SK-N-SH (cell line): ENCODE measurements at regions not wholly inside any gene's neighbourhood (a gene's known extent, or its start where the extent isn't known, plus 50 kb on each side); places are given as distances from the start of the nearest gene placed in this dataset.

Source experiments
- CTCF ChIA-PET: fragments of 300-600, 350-600 bp; formaldehyde crosslinking; extraction: SDS; loops from one replicate; lab custom pipeline; 2021; lab: Yijun Ruan, JAX
- POLR2A ChIA-PET: fragments of 350-600 bp; sonication (Branson Sonifier 250); formaldehyde crosslinking; extraction: SDS; loops from one replicate; lab custom pipeline; 2020; ENCODE audit warnings: antibody characterized with exemption, inconsistent platforms; lab: Yijun Ruan, JAX
- DNase-seq: peaks from one replicate; pipeline ENCODE4 v3.0.0; 2012
- H2AFZ ChIP-seq: fragments of 200-600 bp; sonication (generic); 2 replicates; pipeline ENCODE4 v1.8.1; 2016; ENCODE audit warnings: antibody characterized with exemption, mild to moderate bottlenecking, low read depth
- H3F3A ChIP-seq: fragments of 200-600 bp; sonication (generic); replicated peaks from 2 replicates; pipeline ENCODE3; 2016; ENCODE audit warnings: antibody characterized with exemption, mild to moderate bottlenecking; ENCODE audit not compliant: insufficient read depth
- H3K27ac ChIP-seq, 2 experiments: fragments of 200-500 bp in 1 of 2; fragments of 200-600 bp in 1 of 2; sonication (Bioruptor generic) in 1 of 2; sonication (generic), shearing (Covaris generic) in 1 of 2; 2 replicates each; pipeline versions ENCODE4 v1.5.1 to v1.6.1; 2014 to 2016; ENCODE audit warnings: low read depth in 2 of 2, inconsistent platforms in 1 of 2, low read length in 1 of 2, mild to moderate bottlenecking in 1 of 2, mixed read lengths in 1 of 2
- H3K27me3 ChIP-seq: fragments of 200-600 bp; sonication (generic), shearing (Covaris generic); 2 replicates; pipeline ENCODE4 v1.6.1; 2016; ENCODE audit warnings: mixed run types; ENCODE audit not compliant: insufficient read depth
- H3K36me3 ChIP-seq, 2 experiments: fragments of 200-500 bp in 1 of 2; fragments of 200-600 bp in 1 of 2; sonication (Bioruptor generic) in 1 of 2; sonication (generic) in 1 of 2; replicated peaks in 1 of 2; 2 replicates each; pipeline versions ENCODE3 to v1.5.1; 2014 to 2016; ENCODE audit warnings: low read length in 1 of 2, mild to moderate bottlenecking in 1 of 2; ENCODE audit not compliant: insufficient read depth in 2 of 2, control insufficient read depth in 1 of 2
- H3K4me1 ChIP-seq, 2 experiments: fragments of 200-500 bp in 1 of 2; fragments of 200-600 bp in 1 of 2; sonication (Bioruptor generic) in 1 of 2; sonication (generic), shearing (Covaris generic) in 1 of 2; 2 replicates each; pipeline versions ENCODE4 v1.5.1 to v1.6.1; 2014 to 2016; ENCODE audit warnings: low read depth in 1 of 2, low read length in 1 of 2, mixed run types in 1 of 2; ENCODE audit not compliant: insufficient read depth in 2 of 2, control insufficient read depth in 1 of 2
- H3K4me2 ChIP-seq: fragments of 200-600 bp; sonication (generic), shearing (Covaris generic); 2 replicates; pipeline ENCODE4 v1.6.1; 2017; ENCODE audit warnings: mixed run types
- H3K4me3 ChIP-seq, 2 experiments: fragments of 200-500 bp in 1 of 2; fragments of 200-600 bp in 1 of 2; sonication (Bioruptor generic) in 1 of 2; sonication (generic), shearing (Covaris generic) in 1 of 2; 2 replicates each; pipeline versions ENCODE4 v1.5.1 to v1.8.1; 2014 to 2016; ENCODE audit warnings: low read depth in 2 of 2, inconsistent platforms in 1 of 2, low read length in 1 of 2, mild to moderate bottlenecking in 1 of 2, mixed read lengths in 1 of 2, moderate library complexity in 1 of 2
- H3K79me2 ChIP-seq: fragments of 200-600 bp; sonication (generic); 2 replicates; pipeline ENCODE4 v1.8.1; 2017; ENCODE audit warnings: mild to moderate bottlenecking; ENCODE audit not compliant: insufficient read depth
- H3K9ac ChIP-seq: fragments of 200-600 bp; sonication (generic); 2 replicates; pipeline ENCODE4 v1.6.1; 2017; ENCODE audit warnings: mixed run types
- H3K9me2 ChIP-seq: fragments of 200-600 bp; sonication (generic); 2 replicates; pipeline ENCODE4 v1.6.1; 2017; ENCODE audit warnings: mixed run types
- H3K9me3 ChIP-seq: fragments of 200-600 bp; sonication (generic); 2 replicates; pipeline ENCODE4 v1.6.1; 2017; ENCODE audit warnings: mixed run types, mild to moderate bottlenecking, moderate library complexity
- H4K20me1 ChIP-seq: fragments of 200-600 bp; sonication (generic); 2 replicates; pipeline ENCODE4 v1.6.1; 2017; ENCODE audit warnings: mild to moderate bottlenecking, mixed run types; ENCODE audit not compliant: insufficient read depth
- CHD2 ChIP-seq: fragments of 150-350 bp; IDR thresholded peaks from 2 replicates; pipeline ENCODE4 v1.6.1; 2018; ENCODE audit warnings: low read length; ENCODE audit not compliant: partially characterized antibody
- CTCF ChIP-seq: fragments of 200-600 bp; sonication (generic); IDR thresholded peaks from 2 replicates; pipeline ENCODE4 v1.6.1; 2017; ENCODE audit warnings: antibody characterized with exemption, mild to moderate bottlenecking, moderate library complexity
- ELF1 ChIP-seq: IDR thresholded peaks from 2 replicates; pipeline ENCODE4 v1.4.0; 2012
- GABPA ChIP-seq: IDR thresholded peaks from 2 replicates; pipeline ENCODE4 v1.4.0; 2012; ENCODE audit warnings: low read depth, mild to moderate bottlenecking
- MEF2A ChIP-seq: IDR thresholded peaks from 2 replicates; pipeline ENCODE4 v1.4.0; 2012; ENCODE audit warnings: low read depth, borderline replicate concordance
- NFIC ChIP-seq: IDR thresholded peaks from 2 replicates; pipeline ENCODE4 v1.4.0; 2012; ENCODE audit warnings: borderline replicate concordance
- RAD21 ChIP-seq: IDR thresholded peaks from 2 replicates; pipeline ENCODE4 v1.6.1; 2012; ENCODE audit warnings: mild to moderate bottlenecking, low read length
- SIN3A ChIP-seq: IDR thresholded peaks from 2 replicates; pipeline ENCODE4 v1.6.1; 2012; ENCODE audit warnings: low read depth, mild to moderate bottlenecking, low read length, moderate library complexity, borderline replicate concordance
- SMC3 ChIP-seq: IDR thresholded peaks from 2 replicates; pipeline ENCODE4 v1.6.1; 2012; ENCODE audit warnings: low read depth, low read length, improper control_type of control experiment
- TAF1 ChIP-seq: IDR thresholded peaks from 2 replicates; pipeline ENCODE4 v1.6.1; 2012; ENCODE audit warnings: low read depth, mild to moderate bottlenecking, low read length, moderate library complexity, borderline replicate concordance
- WGBS: methylation state at CpG from one replicate; pipeline ENCODE4 v1.1.6; 2017; ENCODE audit warnings: low lambda C conversion rate; 5-methylcytosine and 5-hydroxymethylcytosine counted together
- TF ChIP-seq, protein P1 (sequence below): IDR thresholded peaks from 2 replicates; pipeline ENCODE4 v1.4.0; 2012; ENCODE audit warnings: low read depth, borderline replicate concordance
- TF ChIP-seq, protein P2 (sequence below): IDR thresholded peaks from 2 replicates; pipeline ENCODE4 v1.6.1; 2012; ENCODE audit warnings: mild to moderate bottlenecking, low read depth, low read length, moderate library complexity

GRCh38 chr16:6165330-6165979 lies 1067.9 kb upstream of the EEF2KMT start:
- Histone ChIP-seq H3K9me3 (no peaks in the 10 kb centered on the region), H3K36me3 (no peaks in the 10 kb centered on the region), H3K4me1 (no peaks in the 10 kb centered on the region), H3K9ac (no peak overlapping the region), H3K4me2 (no peak overlapping the region), H3K27me3 (no peaks in the 10 kb centered on the region), H3F3A (no peaks in the 10 kb centered on the region), H2AFZ (no peak overlapping the region), H3K79me2 (no peaks in the 10 kb centered on the region), H3K9me2 (no peaks in the 10 kb centered on the region), H3K4me3 (0 out of 4 replicates have a peak overlapping the region, but pooled peaks of 1 of the 2 experiments have one; percentile 9), H3K27ac (no peak overlapping the region), H4K20me1 (no peaks in the 10 kb centered on the region)
- WGBS, result 30% methylated on average over 11 of the region's 11 CpGs
- CTCF ChIA-PET, result interaction anchor here (0.6 to 2.0 kb wide), 37 partner anchors 11 to 664 kb away, joined by 3 to 18 read pairs (median 4); no protein-coding TSS in a partner anchor
- POLR2A ChIA-PET, result no interaction called here
- peak; percentile 15 for DNase-seq
- no peak for TF ChIP-seq NFIC
- no peak for TF ChIP-seq TAF1
- TF ChIP-seq, protein P1, sequence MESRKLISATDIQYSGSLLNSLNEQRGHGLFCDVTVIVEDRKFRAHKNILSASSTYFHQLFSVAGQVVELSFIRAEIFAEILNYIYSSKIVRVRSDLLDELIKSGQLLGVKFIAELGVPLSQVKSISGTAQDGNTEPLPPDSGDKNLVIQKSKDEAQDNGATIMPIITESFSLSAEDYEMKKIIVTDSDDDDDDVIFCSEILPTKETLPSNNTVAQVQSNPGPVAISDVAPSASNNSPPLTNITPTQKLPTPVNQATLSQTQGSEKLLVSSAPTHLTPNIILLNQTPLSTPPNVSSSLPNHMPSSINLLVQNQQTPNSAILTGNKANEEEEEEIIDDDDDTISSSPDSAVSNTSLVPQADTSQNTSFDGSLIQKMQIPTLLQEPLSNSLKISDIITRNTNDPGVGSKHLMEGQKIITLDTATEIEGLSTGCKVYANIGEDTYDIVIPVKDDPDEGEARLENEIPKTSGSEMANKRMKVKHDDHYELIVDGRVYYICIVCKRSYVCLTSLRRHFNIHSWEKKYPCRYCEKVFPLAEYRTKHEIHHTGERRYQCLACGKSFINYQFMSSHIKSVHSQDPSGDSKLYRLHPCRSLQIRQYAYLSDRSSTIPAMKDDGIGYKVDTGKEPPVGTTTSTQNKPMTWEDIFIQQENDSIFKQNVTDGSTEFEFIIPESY, result no peak
- TF ChIP-seq ELF1, result no peak
- TF ChIP-seq RAD21, result peak; percentile 56
- no peak for TF ChIP-seq SIN3A
- peak; percentile 36 for TF ChIP-seq SMC3

GRCh38 chr16:6160871-6161270 lies 1063.3 kb upstream of the EEF2KMT start:
- ChIA-PET POLR2A (no interaction called here), CTCF (interaction anchor here (0.6 to 2.0 kb wide), 3 partner anchors 16 to 413 kb away, joined by 3 to 5 read pairs (median 4); no protein-coding TSS in a partner anchor)
- H3K27ac ChIP-seq, result no peak overlapping the region
- no peaks in the 10 kb centered on the region for H3F3A ChIP-seq
- H3K36me3 ChIP-seq, result no peaks in the 10 kb centered on the region
- no peaks in the 10 kb centered on the region for H4K20me1 ChIP-seq
- no peaks in the 10 kb centered on the region; a peak in 2 of 4 replicates for H3K4me1 ChIP-seq
- H3K27me3 ChIP-seq, result no peaks in the 10 kb centered on the region
- no peak for DNase-seq
- TF ChIP-seq SMC3, result no peak
- TF ChIP-seq CHD2, result no peak
- no peak for TF ChIP-seq CTCF
- TF ChIP-seq NFIC, result no peak
- no peak for TF ChIP-seq GABPA
- TF ChIP-seq, protein P2, sequence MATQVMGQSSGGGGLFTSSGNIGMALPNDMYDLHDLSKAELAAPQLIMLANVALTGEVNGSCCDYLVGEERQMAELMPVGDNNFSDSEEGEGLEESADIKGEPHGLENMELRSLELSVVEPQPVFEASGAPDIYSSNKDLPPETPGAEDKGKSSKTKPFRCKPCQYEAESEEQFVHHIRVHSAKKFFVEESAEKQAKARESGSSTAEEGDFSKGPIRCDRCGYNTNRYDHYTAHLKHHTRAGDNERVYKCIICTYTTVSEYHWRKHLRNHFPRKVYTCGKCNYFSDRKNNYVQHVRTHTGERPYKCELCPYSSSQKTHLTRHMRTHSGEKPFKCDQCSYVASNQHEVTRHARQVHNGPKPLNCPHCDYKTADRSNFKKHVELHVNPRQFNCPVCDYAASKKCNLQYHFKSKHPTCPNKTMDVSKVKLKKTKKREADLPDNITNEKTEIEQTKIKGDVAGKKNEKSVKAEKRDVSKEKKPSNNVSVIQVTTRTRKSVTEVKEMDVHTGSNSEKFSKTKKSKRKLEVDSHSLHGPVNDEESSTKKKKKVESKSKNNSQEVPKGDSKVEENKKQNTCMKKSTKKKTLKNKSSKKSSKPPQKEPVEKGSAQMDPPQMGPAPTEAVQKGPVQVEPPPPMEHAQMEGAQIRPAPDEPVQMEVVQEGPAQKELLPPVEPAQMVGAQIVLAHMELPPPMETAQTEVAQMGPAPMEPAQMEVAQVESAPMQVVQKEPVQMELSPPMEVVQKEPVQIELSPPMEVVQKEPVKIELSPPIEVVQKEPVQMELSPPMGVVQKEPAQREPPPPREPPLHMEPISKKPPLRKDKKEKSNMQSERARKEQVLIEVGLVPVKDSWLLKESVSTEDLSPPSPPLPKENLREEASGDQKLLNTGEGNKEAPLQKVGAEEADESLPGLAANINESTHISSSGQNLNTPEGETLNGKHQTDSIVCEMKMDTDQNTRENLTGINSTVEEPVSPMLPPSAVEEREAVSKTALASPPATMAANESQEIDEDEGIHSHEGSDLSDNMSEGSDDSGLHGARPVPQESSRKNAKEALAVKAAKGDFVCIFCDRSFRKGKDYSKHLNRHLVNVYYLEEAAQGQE, result no peak
- TF ChIP-seq MEF2A, result no peak
- TF ChIP-seq, all 33 proteins: peak for 0
- Histone ChIP-seq H2AFZ (no peak overlapping the region), H3K9me3 (no peaks in the 10 kb centered on the region), H3K4me2 (no peak overlapping the region), H3K79me2 (no peaks in the 10 kb centered on the region), H3K9ac (no peak overlapping the region), H3K4me3 (no peak overlapping the region), H3K9me2 (no peaks in the 10 kb centered on the region)
- 38% methylated on average over 10 of the region's 10 CpGs for WGBS
